Activated naive CD8-positive, alpha-beta T cell treated with anti-CD3 and anti-CD28 coated beads, Interleukin-2, amount 10 ng/mL, durations not matched to agents 7 days and 5 days (primary cell): ENCODE measurements at regions not wholly inside any gene's neighbourhood (a gene's known extent, or its start where the extent isn't known, plus 50 kb on each side); places are given as distances from the start of the nearest gene placed in this dataset.
A peak's percentile ranks its signal among the peaks of the same experiment; 100 is the strongest.

ENCODE experiments used
- ATAC-seq: fragments of 150-1000 bp; cut with Tn5 transposase; one replicate; pipeline ENCODE4 v1.10.0; 2021; ENCODE audit warnings: low read depth, moderate library complexity
- POLR2A ChIA-PET: fragments of 350-600 bp; sonication (Branson Sonifier 250); formaldehyde crosslinking; loops from one replicate; lab custom pipeline; 2021; ENCODE audit warnings: antibody characterized with exemption; lab: Charles Lee
- DNase-seq: peaks from one replicate; pipeline ENCODE4 v3.0.0; 2021
- H3K27ac Mint-ChIP-seq: one replicate; pipeline ENCODE4 v1.8.0; 2022; ENCODE audit warnings: mild to moderate bottlenecking, mixed read lengths
- H3K27me3 Mint-ChIP-seq: one replicate; pipeline ENCODE4 v1.8.0; 2022; ENCODE audit warnings: mild to moderate bottlenecking, moderate library complexity, mixed read lengths
- H3K36me3 Mint-ChIP-seq: one replicate; pipeline ENCODE4 v1.8.0; 2021; ENCODE audit warnings: mild to moderate bottlenecking, mixed read lengths
- H3K4me1 Mint-ChIP-seq: one replicate; pipeline ENCODE4 v1.8.0; 2021; ENCODE audit warnings: mixed read lengths
- H3K4me3 Mint-ChIP-seq: one replicate; pipeline ENCODE4 v1.8.0; 2022; ENCODE audit warnings: mild to moderate bottlenecking, moderate library complexity, mixed read lengths
- H3K9me3 Mint-ChIP-seq: one replicate; pipeline ENCODE4 v1.8.0; 2021; ENCODE audit warnings: mixed read lengths

GRCh38 chr18:78658531-78658930 is 321.1 kb upstream of the SALL3 start:
- Mint-ChIP-seq H3K4me1 (no peaks in the 10 kb centered on the region), H3K27me3 (no peaks in the 10 kb centered on the region), H3K4me3 (no peak overlapping the region), H3K9me3 (no peaks in the 10 kb centered on the region), H3K36me3 (no peaks in the 10 kb centered on the region), H3K27ac (no peak overlapping the region)
- no peak for DNase-seq
- ATAC-seq, result no peak
- POLR2A ChIA-PET, result no interaction called here

- Mint-ChIP-seq H3K4me3 (no peak overlapping the region), H3K4me1 (no peaks in the 10 kb centered on the region), H3K27ac (no peak overlapping the region), H3K36me3 (no peaks in the 10 kb centered on the region), H3K9me3 (no peaks in the 10 kb centered on the region), H3K27me3 (no peaks in the 10 kb centered on the region)
- ATAC-seq, result no peak
- no peak for DNase-seq
- POLR2A ChIA-PET, result no interaction called here
Observed at GRCh38 chr18:78659057-78659456, 320.6 kb upstream of the SALL3 start.

GRCh38 chr18:78659748-78660147 is 319.9 kb upstream of the SALL3 start:
- H3K4me1 Mint-ChIP-seq, result no peaks in the 10 kb centered on the region
- H3K4me3 Mint-ChIP-seq, result no peak overlapping the region
- H3K27ac Mint-ChIP-seq, result no peak overlapping the region
- no peaks in the 10 kb centered on the region for H3K27me3 Mint-ChIP-seq
- no peaks in the 10 kb centered on the region for H3K36me3 Mint-ChIP-seq
- DNase-seq, result peak; percentile 38
- POLR2A ChIA-PET, result no interaction called here
- no peaks in the 10 kb centered on the region for H3K9me3 Mint-ChIP-seq
- no peak for ATAC-seq

DNA sequence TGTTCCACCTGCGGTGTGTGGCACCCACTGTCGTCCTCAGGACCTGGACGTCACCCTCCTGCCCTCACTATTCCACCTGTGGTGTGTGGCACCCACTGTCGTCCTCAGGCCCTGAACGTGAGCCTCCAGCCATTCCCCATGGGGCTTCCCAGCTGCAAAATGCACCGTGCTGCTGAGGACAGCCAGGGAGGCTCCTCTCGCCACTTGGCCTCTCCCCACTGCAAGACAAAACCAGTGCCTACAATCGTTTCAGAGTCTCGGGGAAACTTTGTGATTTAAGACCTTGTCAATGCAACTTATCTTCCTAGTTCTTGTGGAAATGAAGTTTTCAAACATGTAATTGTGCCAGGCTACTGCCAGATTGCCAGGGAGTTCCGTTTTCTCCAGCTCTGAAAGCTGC is 319.3 kb upstream of the SALL3 start:
- ATAC-seq (no peak), DNase-seq (no peak)
- H3K9me3 Mint-ChIP-seq, result no peaks in the 10 kb centered on the region
- H3K36me3 Mint-ChIP-seq, result no peaks in the 10 kb centered on the region
- H3K27me3 Mint-ChIP-seq, result no peaks in the 10 kb centered on the region
- POLR2A ChIA-PET, result no interaction called here
- no peak overlapping the region for H3K4me3 Mint-ChIP-seq
- no peaks in the 10 kb centered on the region for H3K4me1 Mint-ChIP-seq
- no peak overlapping the region for H3K27ac Mint-ChIP-seq

GRCh38 chr18:78661316-78661715 is 318.3 kb upstream of the SALL3 start:
- Mint-ChIP-seq H3K27ac (no peak overlapping the region), H3K36me3 (no peaks in the 10 kb centered on the region)
- no peak for ATAC-seq

GRCh38 chr18:78662879-78663278 is 316.7 kb upstream of the SALL3 start:
- DNase-seq, result no peak
- H3K27me3 Mint-ChIP-seq, result no peaks in the 10 kb centered on the region

More at GRCh38 chr18:78661316-78661715, 318.3 kb upstream of the SALL3 start:
- no peaks in the 10 kb centered on the region for H3K27me3 Mint-ChIP-seq
- POLR2A ChIA-PET, result no interaction called here
- no peaks in the 10 kb centered on the region for H3K9me3 Mint-ChIP-seq
- no peaks in the 10 kb centered on the region for H3K4me1 Mint-ChIP-seq
- H3K4me3 Mint-ChIP-seq, result no peak overlapping the region
- no peak for DNase-seq

GRCh38 chr18:78664048-78664447 is 315.6 kb upstream of the SALL3 start:
- no peak for ATAC-seq
- Mint-ChIP-seq H3K4me3 (no peak overlapping the region), H3K27me3 (no peaks in the 10 kb centered on the region), H3K9me3 (no peaks in the 10 kb centered on the region), H3K36me3 (no peaks in the 10 kb centered on the region), H3K27ac (no peak overlapping the region), H3K4me1 (no peaks in the 10 kb centered on the region)
- DNase-seq, result no peak
- POLR2A ChIA-PET, result no interaction called here

More at GRCh38 chr18:78662879-78663278, 316.7 kb upstream of the SALL3 start:
- POLR2A ChIA-PET, result no interaction called here
- no peaks in the 10 kb centered on the region for H3K36me3 Mint-ChIP-seq
- no peaks in the 10 kb centered on the region for H3K9me3 Mint-ChIP-seq
- no peaks in the 10 kb centered on the region for H3K4me1 Mint-ChIP-seq
- H3K27ac Mint-ChIP-seq, result no peak overlapping the region
- no peak overlapping the region for H3K4me3 Mint-ChIP-seq
- no peak for ATAC-seq

- H3K36me3 Mint-ChIP-seq, result no peaks in the 10 kb centered on the region
Observed at GRCh38 chr18:78664848-78665247, 314.8 kb upstream of the SALL3 start.

GRCh38 chr18:78665644-78666043 is 314.0 kb upstream of the SALL3 start:
- DNase-seq (no peak), ATAC-seq (no peak)
- H3K4me1 Mint-ChIP-seq, result no peaks in the 10 kb centered on the region
- POLR2A ChIA-PET, result no interaction called here
- no peaks in the 10 kb centered on the region for H3K9me3 Mint-ChIP-seq
- no peaks in the 10 kb centered on the region for H3K27me3 Mint-ChIP-seq
- no peak overlapping the region for H3K4me3 Mint-ChIP-seq
- no peaks in the 10 kb centered on the region for H3K36me3 Mint-ChIP-seq
- H3K27ac Mint-ChIP-seq, result no peak overlapping the region

More at GRCh38 chr18:78664848-78665247, 314.8 kb upstream of the SALL3 start:
- Mint-ChIP-seq H3K9me3 (no peaks in the 10 kb centered on the region), H3K27me3 (no peaks in the 10 kb centered on the region), H3K27ac (no peak overlapping the region), H3K4me1 (no peaks in the 10 kb centered on the region), H3K4me3 (no peak overlapping the region)
- no peak for DNase-seq
- no peak for ATAC-seq
- POLR2A ChIA-PET, result no interaction called here

DNA sequence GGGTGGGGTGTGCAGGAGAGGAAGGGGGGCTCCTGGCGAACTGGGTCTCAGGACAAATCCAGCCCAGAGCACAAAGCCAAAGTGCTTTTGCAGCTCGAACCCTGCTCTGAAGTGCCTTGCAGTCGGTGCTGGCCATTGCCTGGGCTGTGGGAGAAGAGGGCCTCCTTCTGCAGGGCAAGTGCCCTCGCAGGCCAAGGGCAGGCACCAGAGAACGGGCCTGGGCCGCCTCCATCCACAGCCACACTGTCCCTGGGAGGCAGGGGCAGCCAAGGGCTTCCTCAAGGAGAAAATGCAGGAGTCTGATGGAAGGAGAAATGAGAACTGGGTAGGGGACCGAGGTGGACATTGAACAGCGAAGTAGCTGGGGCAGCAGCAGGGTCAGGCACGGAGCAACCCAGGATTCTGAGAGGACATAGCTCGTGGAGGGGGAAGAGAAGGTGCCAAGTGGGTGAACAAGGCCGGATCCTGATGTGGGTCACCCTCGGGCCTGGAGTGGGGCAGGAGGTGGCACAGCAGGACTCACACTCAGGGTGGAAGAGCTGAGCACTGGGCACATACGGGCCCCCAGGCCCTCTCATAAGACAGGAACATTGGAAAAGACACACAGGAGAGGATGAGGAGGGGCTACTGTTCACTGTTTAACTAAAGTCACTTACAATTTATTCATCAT is 312.8 kb upstream of the SALL3 start:
- Mint-ChIP-seq H3K4me3 (no peak overlapping the region), H3K9me3 (no peaks in the 10 kb centered on the region), H3K4me1 (no peaks in the 10 kb centered on the region), H3K27me3 (no peaks in the 10 kb centered on the region), H3K36me3 (no peaks in the 10 kb centered on the region), H3K27ac (no peak overlapping the region)
- POLR2A ChIA-PET, result no interaction called here
- ATAC-seq (no peak), DNase-seq (no peak)

DNA sequence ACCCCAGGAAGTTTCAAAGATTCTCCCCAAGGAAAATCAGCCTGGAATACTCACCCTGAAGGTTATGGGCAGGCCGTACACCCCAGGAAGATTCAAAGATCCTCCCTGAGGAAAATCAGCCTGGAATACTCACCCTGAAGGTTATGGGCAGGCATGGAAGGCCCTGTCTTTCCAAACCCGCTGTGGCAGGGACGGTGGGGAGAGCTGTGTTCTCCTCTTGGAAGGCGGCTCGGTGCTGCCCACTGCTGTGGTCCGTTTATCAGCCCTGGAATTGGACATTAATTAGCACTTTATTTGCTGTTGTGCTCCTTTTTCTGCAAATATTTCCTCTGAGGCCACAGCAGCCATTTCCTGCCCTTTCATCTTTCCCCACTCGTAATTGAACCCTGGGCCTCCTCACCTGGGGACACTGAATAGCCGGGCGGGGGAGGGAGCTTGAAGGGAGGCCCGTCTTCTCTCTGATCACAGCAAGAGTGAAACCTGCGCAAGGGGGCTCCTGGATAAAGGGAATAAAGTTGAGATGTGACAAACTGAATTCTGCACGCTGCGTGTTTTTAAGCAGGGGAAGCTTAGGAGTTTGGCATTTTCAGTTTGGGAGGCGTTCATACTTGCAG is 308.7 kb upstream of the SALL3 start:
- no peaks in the 10 kb centered on the region for H3K36me3 Mint-ChIP-seq
- no peaks in the 10 kb centered on the region for H3K4me1 Mint-ChIP-seq
- H3K27ac Mint-ChIP-seq, result no peak overlapping the region
- H3K4me3 Mint-ChIP-seq, result no peak overlapping the region
- no peak for DNase-seq
- POLR2A ChIA-PET, result no interaction called here
- no peak for ATAC-seq
- no peaks in the 10 kb centered on the region for H3K27me3 Mint-ChIP-seq
- no peaks in the 10 kb centered on the region for H3K9me3 Mint-ChIP-seq

DNA sequence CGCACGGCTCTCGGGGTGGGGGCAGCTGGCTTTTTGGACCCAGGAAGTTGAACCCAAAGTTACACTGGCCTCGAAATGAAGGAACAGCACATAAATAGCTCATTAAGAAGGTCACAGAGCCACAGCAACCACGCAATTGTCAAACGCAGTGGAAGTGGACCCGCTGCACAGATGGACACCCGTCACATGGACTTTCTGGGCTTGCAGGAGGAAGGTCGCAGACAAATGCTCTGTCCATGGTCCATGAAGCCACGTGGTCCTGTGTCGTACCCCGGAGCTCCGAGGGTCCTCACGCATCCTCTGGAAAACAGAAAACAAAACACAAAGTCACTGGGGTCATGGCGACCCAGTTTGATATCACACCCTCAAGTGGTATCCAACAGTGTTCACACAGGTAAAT is 308.1 kb upstream of the SALL3 start:
- H3K9me3 Mint-ChIP-seq, result no peaks in the 10 kb centered on the region
- no peak for DNase-seq
- POLR2A ChIA-PET, result no interaction called here
- no peak for ATAC-seq
- no peak overlapping the region for H3K4me3 Mint-ChIP-seq
- no peaks in the 10 kb centered on the region for H3K36me3 Mint-ChIP-seq
- no peak overlapping the region for H3K27ac Mint-ChIP-seq
- no peaks in the 10 kb centered on the region for H3K27me3 Mint-ChIP-seq
- no peaks in the 10 kb centered on the region for H3K4me1 Mint-ChIP-seq

- no peaks in the 10 kb centered on the region for H3K4me1 Mint-ChIP-seq
- DNase-seq (no peak), ATAC-seq (no peak)
- H3K4me3 Mint-ChIP-seq, result no peak overlapping the region
- no peaks in the 10 kb centered on the region for H3K27me3 Mint-ChIP-seq
- no peaks in the 10 kb centered on the region for H3K9me3 Mint-ChIP-seq
- POLR2A ChIA-PET, result no interaction called here
- H3K27ac Mint-ChIP-seq, result no peak overlapping the region
- H3K36me3 Mint-ChIP-seq, result no peaks in the 10 kb centered on the region
Observed at GRCh38 chr18:78672862-78673446, 306.7 kb upstream of the SALL3 start.
